Activated CD4-positive, alpha-beta T cell treated with anti-CD3 and anti-CD28 coated beads, Interleukin-2, amount 10 ng/mL, durations not matched to agents 7 days and 5 days (primary cell): ENCODE measurements at regions not wholly inside any gene's neighbourhood (a gene's known extent, or its start where the extent isn't known, plus 50 kb on each side); places are given as distances from the start of the nearest gene placed in this dataset.

Experiments used
- CTCF ChIA-PET: fragments of 350-600 bp; sonication (Branson Sonifier 250); formaldehyde crosslinking; loops from one replicate; lab custom pipeline; 2021; ENCODE audit warnings: antibody characterized with exemption; lab: Charles Lee
- POLR2A ChIA-PET: fragments of 350-600 bp; sonication (Branson Sonifier 250); formaldehyde crosslinking; loops from one replicate; lab custom pipeline; 2021; ENCODE audit warnings: antibody characterized with exemption; lab: Charles Lee
- DNase-seq: peaks from one replicate; pipeline ENCODE4 v3.0.0-alpha.2; 2020
- H3K27ac Mint-ChIP-seq: one replicate; pipeline ENCODE4 v1.8.0; 2021; ENCODE audit warnings: mild to moderate bottlenecking, moderate library complexity, mixed read lengths
- H3K27me3 Mint-ChIP-seq: one replicate; pipeline ENCODE4 v1.8.0; 2021; ENCODE audit warnings: mixed read lengths
- H3K36me3 Mint-ChIP-seq: one replicate; pipeline ENCODE4 v1.8.0; 2021; ENCODE audit warnings: low read depth, mixed read lengths
- H3K4me1 Mint-ChIP-seq: one replicate; pipeline ENCODE4 v1.8.0; 2021; ENCODE audit warnings: mixed read lengths
- H3K4me3 Mint-ChIP-seq: one replicate; pipeline ENCODE4 v1.8.0; 2021; ENCODE audit warnings: mild to moderate bottlenecking, moderate library complexity, mixed read lengths
- H3K9me3 Mint-ChIP-seq: one replicate; pipeline ENCODE4 v1.8.0; 2021; ENCODE audit warnings: mixed read lengths

GRCh38 chr12:75786070-75786469 is 245.5 kb downstream of the PHLDA1 start:
- Mint-ChIP-seq H3K9me3 (no peaks in the 10 kb centered on the region), H3K4me3 (no peak overlapping the region), H3K36me3 (no peaks in the 10 kb centered on the region), H3K27ac (no peak overlapping the region), H3K4me1 (no peaks in the 10 kb centered on the region), H3K27me3 (peaks cover 4% of the 10 kb centered on the region)
- DNase-seq = no peak
- ChIA-PET CTCF (no interaction called here), POLR2A (no interaction called here)

DNA sequence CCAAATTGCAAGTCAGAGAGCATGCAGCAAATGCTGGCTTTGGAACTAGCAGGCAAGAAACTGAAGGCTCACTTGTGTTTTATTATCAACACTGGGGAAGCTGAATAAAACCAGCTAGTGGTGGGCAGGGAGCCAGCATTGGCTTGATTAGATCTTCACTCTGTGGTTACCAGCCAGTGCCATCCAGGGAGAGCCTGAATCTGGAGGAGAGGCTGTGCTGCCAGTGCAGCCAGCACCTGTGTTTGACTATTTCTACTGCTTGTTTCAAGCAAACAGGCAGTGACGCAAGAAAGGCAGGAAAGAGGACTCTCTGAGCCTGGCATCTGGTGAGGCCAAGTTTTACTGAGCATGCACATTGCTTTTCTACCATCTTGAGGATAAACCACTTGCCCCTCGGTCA is 247.0 kb downstream of the PHLDA1 start:
- CTCF ChIA-PET = interaction anchor here (1.2 to 2.0 kb wide), 3 partner anchors 10 to 98 kb away, joined by 3 to 6 read pairs (median 5); no protein-coding TSS in a partner anchor
- no peaks in the 10 kb centered on the region for H3K9me3 Mint-ChIP-seq
- peaks cover 14% of the 10 kb centered on the region for H3K27me3 Mint-ChIP-seq
- H3K27ac Mint-ChIP-seq = no peak overlapping the region
- POLR2A ChIA-PET = no interaction called here
- no peak overlapping the region for H3K4me3 Mint-ChIP-seq
- no peaks in the 10 kb centered on the region for H3K36me3 Mint-ChIP-seq
- DNase-seq = no peak
- H3K4me1 Mint-ChIP-seq = no peaks in the 10 kb centered on the region

DNA sequence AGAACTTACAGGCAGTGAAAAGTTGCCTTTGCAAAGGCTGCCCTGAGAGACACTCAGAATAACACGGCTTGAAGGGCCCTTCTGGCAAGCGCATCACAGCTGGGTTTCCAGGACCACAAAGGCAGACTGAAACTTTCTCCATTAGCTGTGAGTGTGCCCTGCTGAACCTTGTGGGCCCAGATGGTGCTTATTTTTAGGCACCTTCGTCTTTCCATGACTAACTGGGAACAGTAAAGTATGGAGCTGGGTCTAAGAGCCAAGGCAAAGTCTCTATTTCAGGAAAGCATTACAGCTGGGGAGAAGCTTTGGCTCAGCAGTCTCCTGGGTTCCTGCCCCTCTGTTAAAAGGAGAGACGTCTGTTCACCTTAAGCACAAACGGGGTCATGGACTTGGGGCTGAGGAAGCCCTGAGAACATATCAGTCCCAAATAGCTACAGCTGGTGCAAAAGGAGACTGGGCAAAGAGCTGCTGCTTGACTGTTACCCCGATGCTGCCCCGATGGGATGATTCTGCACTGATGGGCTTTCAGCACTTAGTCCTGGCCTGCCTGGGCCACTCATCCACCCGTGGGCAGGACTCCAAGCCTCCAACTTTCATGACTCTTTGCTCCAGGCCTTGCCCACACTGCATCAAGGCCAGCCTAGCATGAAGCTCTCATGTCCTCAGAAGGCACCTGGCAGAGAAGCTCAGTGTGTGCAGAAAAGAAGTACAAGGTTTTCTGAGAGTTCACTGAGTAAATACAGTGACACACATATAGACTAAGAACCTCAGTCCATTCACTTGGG is 248.3 kb downstream of the PHLDA1 start:
- Mint-ChIP-seq H3K4me1 (no peaks in the 10 kb centered on the region), H3K27ac (no peak overlapping the region), H3K27me3 (peaks cover 15% of the 10 kb centered on the region), H3K4me3 (no peak overlapping the region), H3K36me3 (no peaks in the 10 kb centered on the region), H3K9me3 (no peaks in the 10 kb centered on the region)
- POLR2A ChIA-PET = no interaction called here
- CTCF ChIA-PET = interaction anchor here (1.1 to 2.0 kb wide), 5 partner anchors 20 to 254 kb away, joined by 3 to 6 read pairs (median 3); no protein-coding TSS in a partner anchor
- DNase-seq = no peak

- H3K9me3 Mint-ChIP-seq = no peaks in the 10 kb centered on the region
- no peak overlapping the region for H3K27ac Mint-ChIP-seq
These were observed 249.5 kb downstream of the PHLDA1 start for GRCh38 chr12:75782069-75782581.

GRCh38 chr12:75781532-75782046 is 250.0 kb downstream of the PHLDA1 start:
- Mint-ChIP-seq H3K9me3 (no peaks in the 10 kb centered on the region), H3K36me3 (no peaks in the 10 kb centered on the region), H3K4me1 (no peaks in the 10 kb centered on the region), H3K4me3 (no peak overlapping the region), H3K27ac (no peak overlapping the region), H3K27me3 (peaks cover 15% of the 10 kb centered on the region)
- CTCF ChIA-PET = no interaction called here
- no peak for DNase-seq
- POLR2A ChIA-PET = no interaction called here

More at GRCh38 chr12:75782069-75782581, 249.5 kb downstream of the PHLDA1 start:
- no peak overlapping the region for H3K4me3 Mint-ChIP-seq
- H3K4me1 Mint-ChIP-seq = no peaks in the 10 kb centered on the region
- H3K27me3 Mint-ChIP-seq = peaks cover 15% of the 10 kb centered on the region
- ChIA-PET CTCF (no interaction called here), POLR2A (no interaction called here)
- no peaks in the 10 kb centered on the region for H3K36me3 Mint-ChIP-seq
- DNase-seq = no peak

DNA sequence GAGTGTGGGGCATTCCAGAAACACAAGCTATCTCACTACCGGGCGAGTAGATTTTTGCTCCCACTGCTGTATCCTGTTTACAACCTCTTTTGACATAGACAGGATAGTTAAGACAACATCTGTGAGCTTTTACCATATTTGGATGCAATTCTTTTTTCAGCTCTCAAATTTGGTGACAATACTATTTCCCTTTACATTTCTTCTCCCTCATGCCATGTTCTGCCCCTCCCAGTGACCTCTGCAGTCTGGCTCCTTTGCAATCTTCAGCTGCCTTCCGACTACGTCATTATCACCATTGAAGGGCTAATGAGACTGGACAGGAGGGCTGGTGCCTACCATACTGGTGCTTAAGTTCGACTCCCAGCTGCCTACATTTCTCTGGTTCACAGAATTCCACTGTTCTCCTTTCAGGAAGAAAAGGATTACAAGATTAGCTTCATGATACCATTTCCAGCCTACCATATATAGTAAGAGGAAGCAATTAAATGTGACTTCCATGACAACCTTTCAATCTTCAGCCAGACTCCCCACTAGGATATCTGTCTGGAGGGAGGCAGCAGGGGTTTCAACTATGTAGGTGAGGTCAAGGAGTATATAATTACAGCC is 251.6 kb downstream of the PHLDA1 start:
- H3K27me3 Mint-ChIP-seq = peaks cover 15% of the 10 kb centered on the region
- no peak overlapping the region for H3K4me3 Mint-ChIP-seq
- CTCF ChIA-PET = interaction anchor here (0.6 to 2.1 kb wide), 4 partner anchors 8 to 77 kb away, joined by 3 to 6 read pairs (median 4); no protein-coding TSS in a partner anchor
- H3K36me3 Mint-ChIP-seq = no peaks in the 10 kb centered on the region
- DNase-seq = no peak
- no peak overlapping the region for H3K27ac Mint-ChIP-seq
- H3K9me3 Mint-ChIP-seq = no peaks in the 10 kb centered on the region
- no peaks in the 10 kb centered on the region for H3K4me1 Mint-ChIP-seq
- POLR2A ChIA-PET = no interaction called here

DNA sequence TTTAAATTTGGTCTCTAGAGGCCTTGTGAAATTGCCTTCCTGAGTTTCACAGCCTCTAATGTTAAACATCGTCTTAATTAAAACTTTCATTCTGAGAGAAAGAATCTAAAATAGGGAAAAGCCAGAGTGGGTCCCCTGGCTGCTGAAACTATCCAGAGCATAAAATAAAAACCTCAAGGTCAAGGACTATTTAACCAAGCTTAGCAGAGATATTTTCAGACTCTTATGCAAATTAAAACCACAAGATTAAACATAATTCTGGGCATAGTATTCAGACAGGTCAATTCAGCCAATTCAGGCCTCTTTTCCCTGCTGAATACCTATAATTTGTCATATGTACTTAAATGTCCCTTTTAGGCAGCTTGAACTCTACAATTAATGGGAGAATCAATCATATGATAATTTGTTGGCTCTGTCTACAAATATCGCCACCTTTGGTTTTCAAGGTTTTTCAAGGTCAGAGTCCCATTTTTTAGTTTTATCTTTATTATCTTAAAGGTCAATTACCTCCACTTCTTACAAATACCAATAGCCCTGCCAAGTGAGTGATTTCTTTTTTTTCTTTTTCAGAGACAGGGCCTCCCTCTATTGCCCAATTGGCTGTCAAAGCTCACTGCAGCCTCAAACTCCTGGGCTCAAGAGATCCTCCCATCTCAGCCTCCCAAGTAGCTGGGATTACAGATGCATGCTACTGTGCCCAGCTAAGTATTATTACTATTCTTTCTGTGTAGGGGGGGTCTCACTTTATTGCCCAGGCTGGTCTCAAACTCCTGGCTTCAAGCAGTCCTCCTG is 257.1 kb downstream of the PHLDA1 start:
- no peaks in the 10 kb centered on the region for H3K36me3 Mint-ChIP-seq
- DNase-seq = no peak
- no peaks in the 10 kb centered on the region for H3K4me1 Mint-ChIP-seq
- H3K4me3 Mint-ChIP-seq = no peak overlapping the region
- no peaks in the 10 kb centered on the region for H3K27me3 Mint-ChIP-seq
- ChIA-PET POLR2A (no interaction called here), CTCF (interaction anchor here (0.7 to 1.2 kb wide), 2 partner anchors 10 to 911 kb away, joined by 3 read pairs; no protein-coding TSS in a partner anchor)
- no peak overlapping the region for H3K27ac Mint-ChIP-seq
- no peaks in the 10 kb centered on the region for H3K9me3 Mint-ChIP-seq

- Mint-ChIP-seq H3K4me3 (no peak overlapping the region), H3K4me1 (no peaks in the 10 kb centered on the region), H3K36me3 (no peaks in the 10 kb centered on the region), H3K27ac (no peak overlapping the region), H3K9me3 (no peaks in the 10 kb centered on the region), H3K27me3 (peaks cover 4% of the 10 kb centered on the region)
- CTCF ChIA-PET = no interaction called here
- POLR2A ChIA-PET = no interaction called here
- DNase-seq = no peak
These were observed 258.2 kb downstream of the PHLDA1 start for GRCh38 chr12:75773377-75773776.

DNA sequence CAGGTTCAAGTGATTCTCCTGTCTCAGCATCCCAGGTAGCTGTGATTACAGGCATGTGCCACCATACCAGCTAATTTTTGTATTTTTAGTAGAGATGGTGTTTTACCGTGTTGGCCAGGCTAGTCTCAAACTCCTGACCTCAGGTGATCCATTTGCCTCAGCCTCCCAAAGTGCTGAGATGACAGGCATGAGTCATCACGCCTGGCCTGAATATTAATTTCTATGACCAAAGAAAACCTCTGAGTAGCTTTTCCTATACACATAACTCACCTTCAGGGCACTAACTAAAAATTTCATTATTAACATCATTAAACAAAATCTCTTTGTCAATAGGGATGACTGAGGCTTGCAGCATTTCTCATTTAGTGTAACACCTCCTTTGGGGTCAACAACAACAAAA is 259.6 kb upstream of the KRR1 start:
- no peaks in the 10 kb centered on the region for H3K4me1 Mint-ChIP-seq
- POLR2A ChIA-PET = no interaction called here
- H3K4me3 Mint-ChIP-seq = no peak overlapping the region
- H3K36me3 Mint-ChIP-seq = no peaks in the 10 kb centered on the region
- H3K9me3 Mint-ChIP-seq = no peaks in the 10 kb centered on the region
- peaks cover 11% of the 10 kb centered on the region for H3K27me3 Mint-ChIP-seq
- no peak overlapping the region for H3K27ac Mint-ChIP-seq
- no peak for DNase-seq
- CTCF ChIA-PET = no interaction called here

- H3K36me3 Mint-ChIP-seq = no peaks in the 10 kb centered on the region
- no peak overlapping the region for H3K4me3 Mint-ChIP-seq
- H3K9me3 Mint-ChIP-seq = no peaks in the 10 kb centered on the region
- no peaks in the 10 kb centered on the region for H3K4me1 Mint-ChIP-seq
- H3K27me3 Mint-ChIP-seq = peaks cover 25% of the 10 kb centered on the region
- POLR2A ChIA-PET = no interaction called here
- DNase-seq = no peak
- CTCF ChIA-PET = interaction anchor here (0.6 to 1.4 kb wide), 2 partner anchors 34 to 161 kb away, joined by 3 to 4 read pairs; no protein-coding TSS in a partner anchor
- H3K27ac Mint-ChIP-seq = no peak overlapping the region
These were observed 256.5 kb upstream of the KRR1 start for GRCh38 chr12:75767957-75768356.

- ChIA-PET POLR2A (no interaction called here), CTCF (interaction anchor here (1.2 kb wide), 1 partner anchor 12 kb away, joined by 5 read pairs; no protein-coding TSS in a partner anchor)
- no peak overlapping the region for H3K4me3 Mint-ChIP-seq
- H3K4me1 Mint-ChIP-seq = no peaks in the 10 kb centered on the region
- no peaks in the 10 kb centered on the region for H3K9me3 Mint-ChIP-seq
- H3K27ac Mint-ChIP-seq = no peak overlapping the region
- peaks cover 25% of the 10 kb centered on the region for H3K27me3 Mint-ChIP-seq
- H3K36me3 Mint-ChIP-seq = no peaks in the 10 kb centered on the region
- DNase-seq = no peak
These were observed 255.1 kb upstream of the KRR1 start for GRCh38 chr12:75766263-75767160.
